ENCODE measurements at regions not wholly inside any gene's neighbourhood (a gene's known extent, or its start where the extent isn't known, plus 50 kb on each side); places are given as distances from the start of the nearest gene placed in this dataset.

DNA sequence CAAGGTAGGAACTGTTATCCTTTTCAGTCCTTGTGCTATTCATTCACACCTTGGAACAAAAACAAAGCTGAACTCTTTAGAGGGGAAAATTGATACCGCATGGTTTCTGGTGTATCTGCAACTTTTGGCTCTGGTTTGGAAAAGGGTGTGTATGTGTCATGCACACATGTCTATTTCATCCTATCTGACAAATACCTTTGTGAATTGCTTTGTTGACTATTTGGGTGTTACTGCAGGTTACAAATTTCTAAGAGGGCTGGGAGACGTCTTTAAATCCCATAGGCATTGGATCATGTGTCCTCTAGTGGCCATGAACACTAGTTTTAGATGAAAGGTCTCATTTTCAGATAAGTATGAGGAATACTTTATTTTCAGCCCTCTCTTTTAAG is 59.9 kb upstream of the IFNG-AS1 start:
- ATAC-seq (no peak), DNase-seq (ENCODE audit: low spot score) (no peak)

DNA sequence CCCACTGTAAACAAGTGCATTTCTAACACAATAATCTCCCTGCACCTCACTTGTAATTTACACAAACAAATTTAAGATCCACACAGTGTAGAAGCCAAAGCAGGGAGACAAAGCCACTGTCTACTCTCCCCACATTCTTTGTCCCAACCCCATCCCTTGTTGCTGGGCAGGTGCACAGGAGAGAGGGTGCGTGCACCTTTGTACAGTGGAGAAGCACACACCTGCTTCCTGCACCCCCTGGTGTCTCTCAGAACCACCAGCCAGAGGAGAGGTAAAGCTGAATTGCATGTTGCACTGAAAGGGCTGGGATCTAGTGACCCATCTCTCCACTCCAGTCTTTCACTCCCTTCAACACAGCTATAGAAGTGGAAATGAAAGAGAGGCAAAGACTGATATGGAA is 51.4 kb upstream of the IFNG-AS1 start:
- no peak for ATAC-seq

More for the DNA sequence above, 51.4 kb upstream of the IFNG-AS1 start:
- no peak for DNase-seq (ENCODE audit: low spot score)

Measured in left lobe of liver (tissue), 2 donors.